Parathyroid adenoma (tissue), 2 donors: ENCODE measurements at regions not wholly inside any gene's neighbourhood (a gene's known extent, or its start where the extent isn't known, plus 50 kb on each side); places are given as distances from the start of the nearest gene placed in this dataset.

Source experiments
- H2AFZ ChIP-seq: fragments of 300-600 bp; sonication (generic); one replicate; pipeline ENCODE4 v1.7.0; 2017; ENCODE audit warnings: antibody characterized with exemption, mild to moderate bottlenecking
- H3K27ac ChIP-seq: fragments of 300-600 bp; sonication (generic); one replicate; pipeline ENCODE4 v1.7.0; 2017
- H3K27me3 ChIP-seq: fragments of 300-600 bp; sonication (generic); one replicate; pipeline ENCODE4 v1.7.0; 2017; ENCODE audit warnings: low read length; ENCODE audit not compliant: control insufficient read depth, insufficient read depth
- H3K36me3 ChIP-seq: fragments of 300-600 bp; sonication (generic); one replicate; pipeline ENCODE4 v1.7.0; 2017; ENCODE audit warnings: low read length; ENCODE audit not compliant: control insufficient read depth, insufficient read depth
- H3K4me1 ChIP-seq: fragments of 300-600 bp; sonication (generic); one replicate; pipeline ENCODE4 v1.7.0; 2017; ENCODE audit warnings: control low read depth
- H3K4me2 ChIP-seq: fragments of 300-600 bp; sonication (generic); one replicate; pipeline ENCODE4 v1.7.0; 2017; ENCODE audit warnings: low read length
- H3K4me3 ChIP-seq: fragments of 300-600 bp; sonication (generic); one replicate; pipeline ENCODE4 v1.7.0; 2017; ENCODE audit warnings: low read depth, low read length
- H3K79me2 ChIP-seq: fragments of 300-600 bp; sonication (generic); one replicate; pipeline ENCODE4 v1.7.0; 2017; ENCODE audit warnings: control low read depth
- H3K9ac ChIP-seq: fragments of 300-600 bp; sonication (generic); one replicate; pipeline ENCODE4 v1.7.0; 2017; ENCODE audit warnings: mild to moderate bottlenecking
- H3K9me3 ChIP-seq: fragments of 300-600 bp; sonication (generic); one replicate; pipeline ENCODE4 v1.7.0; 2017; ENCODE audit warnings: low read length; ENCODE audit not compliant: control insufficient read depth
- CTCF ChIP-seq: fragments of 300-600 bp; sonication (generic); IDR thresholded peaks from one replicate; pipeline ENCODE4 v1.7.0; 2017; ENCODE audit warnings: antibody characterized with exemption, mild to moderate bottlenecking
- donor health status: primary hyperparathyroidism.

GRCh38 chr12:29883941-29884554, 100.3 kb upstream of the TMTC1 start:
- Histone ChIP-seq H3K36me3 (no peaks in the 10 kb centered on the region), H3K9me3 (no peaks in the 10 kb centered on the region), H3K4me1 (no peaks in the 10 kb centered on the region), H3K9ac (no peak overlapping the region), H3K4me3 (no peak overlapping the region), H3K4me2 (no peak overlapping the region), H3K27ac (no peak overlapping the region), H2AFZ (no peak overlapping the region), H3K79me2 (no peaks in the 10 kb centered on the region), H3K27me3 (no peaks in the 10 kb centered on the region)
- no peak for TF ChIP-seq CTCF

GRCh38 chr12:29883525-29883924, 99.8 kb upstream of the TMTC1 start:
- Histone ChIP-seq H3K9me3 (no peaks in the 10 kb centered on the region), H3K4me2 (no peak overlapping the region), H3K79me2 (no peaks in the 10 kb centered on the region), H3K36me3 (no peaks in the 10 kb centered on the region), H3K27ac (no peak overlapping the region), H3K4me3 (no peak overlapping the region), H3K4me1 (no peaks in the 10 kb centered on the region), H3K27me3 (no peaks in the 10 kb centered on the region), H3K9ac (no peak overlapping the region), H2AFZ (no peak overlapping the region)
- TF ChIP-seq CTCF = no peak

DNA sequence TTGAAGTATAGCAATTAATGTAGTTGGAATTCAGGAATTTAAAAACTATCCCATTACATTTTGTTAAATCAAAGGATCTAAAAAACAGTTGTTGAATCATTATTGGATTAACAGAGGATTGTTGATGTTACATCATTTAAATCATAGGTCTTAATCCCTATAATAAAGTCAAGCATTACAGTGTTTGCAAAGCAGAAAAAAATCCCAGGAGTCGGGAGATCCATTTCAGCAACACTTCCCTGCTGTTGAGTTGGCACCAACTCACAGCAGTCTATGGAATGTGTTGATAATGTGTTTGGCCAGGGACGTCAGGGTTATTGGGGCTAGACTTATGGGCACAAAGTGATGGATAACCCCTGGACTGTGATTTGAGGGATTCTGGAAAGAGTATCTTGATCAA, 99.1 kb upstream of the TMTC1 start:
- Histone ChIP-seq H3K9ac (no peak overlapping the region), H3K27ac (no peak overlapping the region), H3K4me2 (no peak overlapping the region), H2AFZ (no peak overlapping the region), H3K4me3 (no peak overlapping the region), H3K36me3 (no peaks in the 10 kb centered on the region), H3K4me1 (no peaks in the 10 kb centered on the region), H3K27me3 (no peaks in the 10 kb centered on the region), H3K79me2 (no peaks in the 10 kb centered on the region), H3K9me3 (no peaks in the 10 kb centered on the region)
- no peak for TF ChIP-seq CTCF

DNA sequence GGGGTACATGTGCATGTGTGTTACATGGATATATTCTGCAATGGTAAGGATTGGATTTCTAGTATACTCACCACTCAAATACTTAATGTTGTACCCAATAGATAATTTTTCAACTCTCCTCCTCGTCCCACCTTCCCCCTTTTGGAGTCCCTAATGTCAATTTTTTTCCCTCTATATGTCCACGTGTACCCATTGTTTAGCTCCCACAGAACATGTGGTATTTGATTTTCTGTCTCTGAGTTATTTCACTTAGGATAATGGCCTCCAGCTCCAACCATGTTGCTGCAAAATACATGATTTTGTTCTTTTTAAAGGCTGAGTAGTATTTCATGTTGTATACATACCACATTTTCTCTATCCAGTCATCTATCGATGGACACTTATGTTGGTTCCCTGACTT, 97.2 kb upstream of the TMTC1 start:
- H3K4me1 ChIP-seq = no peaks in the 10 kb centered on the region
- H3K36me3 ChIP-seq = no peaks in the 10 kb centered on the region
- H2AFZ ChIP-seq = no peak overlapping the region
- no peaks in the 10 kb centered on the region for H3K27me3 ChIP-seq
- no peak overlapping the region for H3K9ac ChIP-seq
- H3K4me2 ChIP-seq = no peak overlapping the region
- H3K79me2 ChIP-seq = no peaks in the 10 kb centered on the region
- TF ChIP-seq CTCF = no peak
- no peaks in the 10 kb centered on the region for H3K9me3 ChIP-seq
- H3K27ac ChIP-seq = no peak overlapping the region
- H3K4me3 ChIP-seq = no peak overlapping the region

DNA sequence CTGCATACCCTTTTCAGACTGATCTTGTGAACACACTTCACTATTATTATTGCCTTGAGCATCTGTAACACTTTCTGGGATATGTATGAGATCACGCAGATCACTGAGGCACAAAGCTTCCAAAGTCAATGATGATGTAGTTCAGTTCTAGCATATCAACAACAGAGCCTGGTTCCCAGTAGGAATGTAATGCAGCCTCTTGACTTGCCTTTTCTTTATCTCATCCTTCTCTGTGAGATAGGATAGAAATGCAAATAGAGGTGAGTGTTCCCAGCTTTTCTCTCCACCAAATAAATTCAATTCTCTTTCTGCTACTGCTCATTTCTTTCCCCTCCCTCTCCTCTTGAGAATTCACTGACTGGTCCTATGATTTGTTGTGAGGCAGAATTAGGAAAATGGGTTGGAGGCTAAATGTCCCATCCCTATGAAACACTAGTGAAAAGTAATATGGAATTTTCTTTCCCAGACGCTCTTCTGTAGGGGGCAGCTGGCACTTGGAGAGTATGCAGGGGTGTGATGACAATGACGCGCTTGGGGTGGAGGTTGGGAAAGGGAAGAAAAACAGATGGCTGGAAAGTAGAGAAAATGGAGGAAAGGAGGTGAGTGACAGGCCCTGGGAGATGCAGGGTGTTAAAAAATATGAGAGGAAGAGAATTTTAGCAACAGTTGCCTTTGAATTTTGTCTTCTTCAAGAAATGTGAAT, 96.0 kb upstream of the TMTC1 start:
- Histone ChIP-seq H3K27ac (no peak overlapping the region), H3K79me2 (no peaks in the 10 kb centered on the region), H3K9ac (no peak overlapping the region), H3K4me3 (no peak overlapping the region), H3K4me2 (no peak overlapping the region), H3K4me1 (no peaks in the 10 kb centered on the region), H3K27me3 (no peaks in the 10 kb centered on the region), H2AFZ (no peak overlapping the region), H3K9me3 (no peaks in the 10 kb centered on the region), H3K36me3 (no peaks in the 10 kb centered on the region)
- no peak for TF ChIP-seq CTCF
